EH (cell line): ENCODE measurements at regions not wholly inside any gene's neighbourhood (a gene's known extent, or its start where the extent isn't known, plus 50 kb on each side); places are given as distances from the start of the nearest gene placed in this dataset.
A peak's percentile ranks its signal among the peaks of the same experiment; 100 is the strongest.

Source experiments
- DNase-seq: peaks from one replicate; pipeline ENCODE4 v3.0.0-alpha.2; 2015; ENCODE audit warnings: low read depth

DNA sequence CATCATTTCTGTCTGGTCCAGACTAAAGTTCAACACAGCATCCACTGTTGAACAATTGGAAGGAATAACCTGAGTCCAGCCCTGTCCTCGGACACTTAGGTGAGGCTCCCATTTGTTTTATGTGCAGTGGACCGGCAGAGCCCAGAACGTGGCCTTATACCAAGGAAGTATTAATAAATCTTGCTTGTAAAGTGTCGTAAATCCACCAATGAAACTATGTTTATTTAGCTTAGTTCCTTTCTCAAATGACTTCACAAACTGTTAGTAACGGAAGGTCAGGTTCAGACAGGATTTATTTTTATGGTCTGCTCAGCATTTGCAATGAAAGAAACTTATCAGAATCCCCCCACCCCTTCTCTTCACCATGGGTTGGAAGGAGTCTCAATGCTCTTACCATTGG, 149.5 kb downstream of the PCSK1 start:
- DNase-seq = no peak

GRCh38 chr5:96282020-96282419, 151.0 kb downstream of the PCSK1 start:
- no peak for DNase-seq

DNA sequence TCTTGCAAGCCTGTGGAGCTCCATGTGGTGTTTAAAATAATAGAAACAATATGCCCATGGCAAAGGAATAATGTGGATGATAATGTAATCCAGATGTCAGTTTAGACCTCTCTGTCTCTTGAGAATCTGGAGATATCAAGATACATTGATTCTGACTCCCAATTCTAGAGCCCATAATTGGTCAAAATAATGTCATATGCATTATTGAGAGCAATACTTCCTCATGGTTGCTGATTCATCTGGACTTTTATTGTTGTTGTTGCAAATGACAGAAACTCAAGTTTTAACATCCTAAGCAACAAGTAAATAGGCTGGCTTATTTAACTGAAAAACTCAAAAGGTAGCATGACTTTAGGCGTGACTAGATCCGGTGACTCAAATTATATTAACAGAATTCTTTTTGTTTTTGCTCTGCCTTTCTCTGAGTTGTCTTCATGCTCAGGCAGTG, 152.1 kb downstream of the PCSK1 start:
- DNase-seq = peak; percentile 44

DNA sequence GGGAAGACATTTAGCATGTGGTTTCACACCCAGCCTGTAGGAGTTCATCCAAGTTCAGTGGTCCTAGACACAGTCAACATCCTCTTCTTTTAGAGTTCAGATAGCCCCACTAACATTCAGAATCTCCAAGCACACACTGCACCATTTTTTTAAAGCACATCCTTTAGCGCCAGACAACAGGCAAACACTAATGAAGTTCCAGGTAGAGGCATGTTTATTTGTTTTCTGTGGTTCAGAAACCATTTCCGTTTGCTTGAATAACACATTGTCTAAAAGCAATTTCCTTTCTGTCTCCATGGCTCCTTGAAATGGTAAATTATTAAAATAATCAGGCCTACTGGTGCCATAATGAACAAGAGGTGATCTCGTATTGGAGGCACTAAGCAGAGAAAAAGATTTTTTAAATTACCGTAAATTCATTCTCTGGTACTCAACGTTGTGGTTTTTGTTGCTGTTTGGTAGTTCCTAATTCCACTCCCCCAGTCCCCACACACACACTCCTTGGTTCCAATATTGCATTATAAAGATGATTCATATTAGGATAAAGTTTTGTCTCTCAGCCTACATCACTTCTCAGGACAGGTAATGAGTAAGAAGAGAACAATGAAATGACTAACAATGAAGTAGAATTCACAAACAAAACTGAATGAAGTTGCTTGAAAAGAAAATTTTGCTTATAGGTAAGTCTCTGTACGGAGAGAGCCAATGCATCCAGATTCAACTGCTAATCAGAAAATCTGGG, 153.1 kb downstream of the PCSK1 start:
- DNase-seq = peak; percentile 26

GRCh38 chr5:96278981-96279380, 154.1 kb downstream of the PCSK1 start:
- DNase-seq = no peak

DNA sequence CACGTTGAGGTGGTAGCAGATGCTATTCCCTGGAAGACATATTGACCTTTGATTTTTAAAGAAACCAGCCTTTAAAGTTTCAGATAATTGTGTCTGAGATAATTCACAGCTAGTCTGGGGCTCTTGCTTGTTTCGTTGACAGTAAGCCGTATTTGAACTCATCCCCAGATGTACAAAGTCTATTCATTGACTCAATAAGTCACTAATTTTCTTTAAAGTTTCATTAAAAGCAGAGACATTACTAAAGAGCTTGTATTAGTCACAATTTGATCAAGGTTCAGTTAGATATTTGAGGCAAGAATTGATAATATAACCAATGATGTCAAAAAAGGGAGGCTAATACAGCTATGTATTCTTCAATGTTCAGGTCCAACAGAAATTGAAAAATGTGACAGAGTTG, 158.0 kb downstream of the PCSK1 start:
- no peak for DNase-seq

- DNase-seq = no peak
These were observed 167.6 kb downstream of the PCSK1 start for GRCh38 chr5:96265487-96265886.

GRCh38 chr5:96264047-96264446, 169.0 kb downstream of the PCSK1 start:
- DNase-seq = no peak

DNA sequence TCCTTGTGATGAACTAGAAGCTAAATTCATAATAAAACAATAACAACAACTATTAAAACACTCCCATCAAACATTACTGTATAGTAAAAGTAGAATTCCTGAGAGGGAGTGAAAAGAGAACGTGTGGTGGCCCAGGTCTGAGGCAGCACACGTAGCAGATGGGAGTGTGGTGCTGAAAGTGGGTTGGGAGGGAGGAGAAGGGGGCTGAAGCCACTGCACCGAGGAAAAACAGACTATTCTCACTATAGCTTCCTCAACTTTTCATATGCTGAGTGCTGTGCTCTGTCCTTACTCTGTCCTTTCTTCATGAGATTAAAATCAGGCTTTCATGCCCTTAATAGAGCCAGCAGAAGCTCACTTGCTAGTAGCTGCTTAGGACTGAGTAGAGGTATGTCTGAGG, 170.9 kb downstream of the PCSK1 start:
- DNase-seq = no peak

- DNase-seq = no peak
These were observed 173.0 kb downstream of the PCSK1 start for GRCh38 chr5:96260009-96260408.

DNA sequence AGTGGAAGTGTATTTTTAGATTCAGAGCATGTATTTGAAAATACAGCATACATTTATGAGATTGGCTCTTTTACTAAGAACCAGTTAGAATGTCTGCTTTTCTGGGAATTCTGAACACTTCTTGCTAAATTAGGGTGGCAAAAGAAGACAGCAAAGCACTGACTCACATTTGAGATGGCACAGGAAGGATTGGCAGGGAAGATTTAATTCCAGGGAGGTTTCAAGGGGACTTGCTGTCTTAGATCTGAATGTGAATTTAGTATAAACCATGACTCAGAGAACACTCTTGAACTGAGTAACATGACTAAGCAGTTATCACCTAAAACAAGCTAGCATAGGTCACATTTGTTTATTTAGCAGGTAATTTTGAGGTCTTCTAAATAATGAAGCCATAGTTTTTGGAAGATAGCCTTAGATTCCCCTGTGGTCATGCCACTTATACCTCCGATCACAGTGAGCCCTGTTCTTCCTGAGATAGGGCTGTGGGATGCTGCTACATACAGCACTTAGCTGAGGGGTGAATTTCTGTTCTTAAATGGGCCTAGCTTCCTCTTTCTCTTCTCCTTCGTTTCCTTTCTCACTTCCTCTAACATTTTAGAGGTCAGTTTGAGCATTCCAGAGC, 173.8 kb downstream of the PCSK1 start:
- DNase-seq = peak; percentile 77

GRCh38 chr5:96258692-96259091, 174.4 kb downstream of the PCSK1 start:
- DNase-seq = no peak

- peak; percentile 68 for DNase-seq
These were observed 175.1 kb downstream of the PCSK1 start for GRCh38 chr5:96257904-96258303.

DNA sequence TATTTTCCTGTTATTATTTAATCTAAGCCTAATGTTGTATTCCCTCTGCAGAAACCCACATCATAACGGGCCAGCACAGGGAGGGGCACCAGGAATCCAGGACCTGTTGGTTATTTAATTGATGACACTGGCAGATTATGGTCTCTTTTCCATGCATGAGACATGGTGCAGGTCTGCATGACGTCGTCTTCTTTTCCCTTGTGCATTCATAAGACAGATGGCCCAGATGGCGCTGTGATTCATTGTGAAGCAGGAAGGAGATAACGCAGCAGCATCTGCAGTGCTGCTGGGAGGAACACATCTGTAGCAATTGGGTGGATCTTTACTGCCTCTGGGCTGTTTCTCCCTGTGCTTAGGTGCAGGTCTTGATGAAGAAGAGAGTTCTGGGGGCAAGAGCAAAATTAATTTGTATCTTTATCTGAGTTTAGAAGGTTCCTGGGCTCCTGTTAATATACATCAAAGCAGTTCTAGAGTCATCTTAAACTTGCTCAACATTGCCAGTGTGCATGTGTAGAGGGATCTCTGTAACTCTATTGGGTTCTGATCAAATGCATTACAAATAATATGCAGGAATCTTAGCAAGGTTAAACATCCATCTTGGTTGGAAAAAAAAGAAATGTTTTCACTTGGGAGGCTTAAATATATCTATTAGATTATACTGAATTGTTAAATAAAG, 176.1 kb downstream of the PCSK1 start:
- peak; percentile 86 for DNase-seq

DNA sequence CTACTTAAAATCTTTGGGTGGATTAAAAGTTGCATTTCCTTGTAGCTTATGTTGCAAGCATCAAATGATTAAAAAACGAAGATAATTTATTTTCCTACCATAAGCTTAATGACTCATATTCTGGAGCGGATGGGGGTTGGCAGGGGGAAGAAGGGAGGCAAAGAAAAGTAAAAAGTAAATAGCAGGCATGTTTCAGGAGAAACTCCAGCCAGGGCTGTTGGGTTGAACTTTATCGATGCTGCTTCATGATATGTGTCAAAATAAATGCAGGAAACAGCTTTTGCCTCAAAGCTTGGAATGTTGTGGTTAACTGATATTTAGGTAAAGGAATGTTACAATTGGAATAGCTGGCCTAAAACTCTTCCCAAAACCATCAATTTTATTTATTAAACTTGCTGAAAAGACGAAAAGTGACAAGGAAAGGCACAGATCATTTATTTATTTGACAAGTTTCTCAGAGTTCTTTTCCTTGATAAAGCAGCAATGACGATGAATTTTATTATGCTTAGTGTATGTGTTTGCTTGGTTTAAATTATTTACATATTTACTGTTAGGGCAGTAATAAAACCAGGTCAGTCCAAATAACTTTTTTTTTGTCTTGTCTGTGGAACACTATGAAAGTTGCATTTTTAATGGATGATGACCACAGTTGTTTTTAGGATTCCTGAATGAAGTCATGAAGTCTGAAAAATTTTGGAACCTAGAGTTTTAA, 177.9 kb downstream of the PCSK1 start:
- DNase-seq = peak; percentile 94

DNA sequence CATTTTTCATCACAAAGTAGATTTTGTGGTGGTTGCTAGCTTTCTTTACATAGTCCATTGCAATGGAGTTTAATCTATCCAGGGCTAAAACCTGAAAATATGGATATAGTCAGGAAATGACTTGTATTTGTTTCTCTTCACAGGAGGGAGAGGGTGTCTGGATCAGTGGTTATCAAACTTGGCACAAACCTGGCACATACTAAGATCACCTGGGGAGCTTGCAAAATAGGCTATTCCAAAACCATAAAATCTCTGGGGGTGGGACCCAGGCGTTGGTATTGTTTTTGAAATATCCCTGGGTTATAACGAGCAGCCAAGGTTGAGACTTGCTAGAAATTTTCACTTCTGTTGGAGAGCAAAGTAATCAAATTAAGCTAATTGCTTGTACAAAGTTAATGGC, 179.9 kb downstream of the PCSK1 start:
- DNase-seq = no peak

GRCh38 chr5:96252596-96252995, 180.5 kb downstream of the PCSK1 start:
- DNase-seq = peak; percentile 55

DNA sequence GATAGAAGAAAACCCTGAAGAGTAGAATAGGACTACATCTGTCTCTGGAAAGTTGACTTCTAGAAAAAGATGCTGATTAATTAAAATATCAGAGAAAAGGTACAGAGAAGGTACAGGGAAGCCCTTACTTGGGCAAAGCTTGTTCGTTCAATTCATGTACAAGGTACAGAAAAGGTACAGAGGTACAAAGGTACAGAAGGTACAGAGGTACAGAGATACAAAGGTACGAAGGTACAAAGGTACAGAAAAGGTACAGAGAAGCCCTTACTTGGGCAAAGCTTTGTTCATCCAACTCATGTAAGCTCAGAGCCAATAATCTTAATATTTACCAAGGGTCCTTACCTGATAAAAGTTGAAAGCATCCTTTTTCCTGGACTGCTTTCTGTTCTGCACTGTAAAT, 182.3 kb downstream of the PCSK1 start:
- no peak for DNase-seq

GRCh38 chr5:96248131-96248530, 184.9 kb downstream of the PCSK1 start:
- no peak for DNase-seq

DNA sequence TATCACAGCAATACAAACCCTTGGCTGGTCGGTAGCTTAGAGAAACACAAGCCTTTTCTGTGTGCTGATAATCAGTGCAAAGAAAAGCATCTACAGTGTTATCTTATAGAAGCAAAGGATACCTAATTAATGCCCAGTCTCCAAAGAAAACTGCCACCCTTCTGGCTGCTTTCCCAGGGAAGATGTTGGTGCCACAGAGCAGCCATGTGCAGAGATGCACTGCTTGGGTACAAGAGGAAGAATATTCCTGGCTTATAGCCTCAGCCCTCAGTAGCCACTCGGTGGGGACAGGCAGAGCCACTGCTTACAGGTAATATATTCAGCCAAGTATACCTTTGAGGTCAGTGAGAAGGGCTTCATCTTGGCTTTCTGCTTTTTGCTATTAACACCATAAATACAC, 185.3 kb downstream of the PCSK1 start:
- no peak for DNase-seq

- peak; percentile 68 for DNase-seq
These were observed 185.8 kb downstream of the PCSK1 start for GRCh38 chr5:96247097-96247701.
